Astrocyte of the cerebellum (primary cell): ENCODE measurements at regions not wholly inside any gene's neighbourhood (a gene's known extent, or its start where the extent isn't known, plus 50 kb on each side); places are given as distances from the start of the nearest gene placed in this dataset.

ENCODE experiments used
- DNase-seq: peaks from one replicate; pipeline ENCODE4 v3.0.0-alpha.2; 2011; ENCODE audit warnings: low read depth
- H3K4me3 ChIP-seq: 2 replicates; pipeline ENCODE4 v1.5.1; 2011; ENCODE audit warnings: mild to moderate bottlenecking, low read depth, low read length, moderate library complexity
- CTCF ChIP-seq: IDR thresholded peaks from 2 replicates; pipeline ENCODE4 v1.5.1; 2012; ENCODE audit warnings: low read length, low read depth, moderate library complexity, mild to moderate bottlenecking; ENCODE audit errors: missing control alignments
- in situ Hi-C: cut with HindIII; loops from 2 replicates; pipeline ENCODE4 v1.10.0; 2017; ENCODE audit warnings: low sequenced_read_pairs

DNA sequence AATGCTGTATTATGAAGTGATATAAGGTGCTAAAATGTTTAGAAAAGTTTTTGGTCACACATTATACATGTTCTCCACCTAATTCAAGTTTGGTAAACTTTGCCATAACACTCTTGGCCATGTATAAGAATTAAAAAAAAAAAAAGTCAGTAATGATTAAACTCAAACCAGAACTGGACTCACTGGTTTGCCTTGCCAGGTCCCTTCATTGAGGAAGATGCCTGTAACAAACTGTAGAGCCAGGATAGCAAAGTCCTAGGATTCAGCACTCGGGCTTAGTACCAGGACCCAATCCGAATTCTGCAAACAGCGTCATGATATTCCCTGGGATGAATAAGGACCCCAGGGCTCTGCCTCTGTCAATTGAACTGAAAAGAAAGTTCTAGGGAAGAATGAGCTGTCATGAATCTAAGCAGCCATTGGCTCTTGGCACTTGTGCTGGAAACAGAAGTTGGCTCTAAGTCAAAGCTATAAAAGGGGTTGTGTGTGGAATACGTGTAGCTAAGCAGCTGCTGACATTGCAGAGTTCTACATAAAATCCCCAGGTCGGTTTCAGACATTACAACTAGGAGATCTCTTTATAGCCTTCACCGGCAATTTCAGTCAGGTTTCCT lies 216.9 kb downstream of the C7orf25 start:
- TF ChIP-seq CTCF: no peak
- H3K4me3 ChIP-seq: no peak overlapping the region
- DNase-seq: no peak
- in situ Hi-C loops: no loop called here

DNA sequence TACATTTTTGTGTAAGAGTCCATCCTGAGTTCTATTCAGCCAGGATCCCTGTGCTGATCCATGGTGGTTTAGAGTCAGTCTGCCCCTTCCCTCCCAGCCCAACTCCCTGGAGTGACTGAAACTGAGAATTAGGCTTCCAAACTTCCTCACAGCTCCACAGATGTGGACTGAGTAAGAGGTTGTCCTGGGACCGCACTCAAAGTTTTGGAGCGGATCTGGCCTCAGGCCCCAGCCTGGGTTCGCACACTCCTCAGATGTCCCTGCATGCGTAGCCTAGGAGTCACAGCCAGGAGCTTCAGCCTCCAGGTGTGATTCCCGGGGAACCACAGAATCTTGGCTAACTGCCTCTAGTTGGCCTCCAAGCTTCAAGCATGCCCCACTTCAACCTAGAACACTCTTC lies 218.1 kb downstream of the C7orf25 start:
- no peak for TF ChIP-seq CTCF
- in situ Hi-C loops: no loop called here
- no peak for DNase-seq
- no peak overlapping the region for H3K4me3 ChIP-seq

DNA sequence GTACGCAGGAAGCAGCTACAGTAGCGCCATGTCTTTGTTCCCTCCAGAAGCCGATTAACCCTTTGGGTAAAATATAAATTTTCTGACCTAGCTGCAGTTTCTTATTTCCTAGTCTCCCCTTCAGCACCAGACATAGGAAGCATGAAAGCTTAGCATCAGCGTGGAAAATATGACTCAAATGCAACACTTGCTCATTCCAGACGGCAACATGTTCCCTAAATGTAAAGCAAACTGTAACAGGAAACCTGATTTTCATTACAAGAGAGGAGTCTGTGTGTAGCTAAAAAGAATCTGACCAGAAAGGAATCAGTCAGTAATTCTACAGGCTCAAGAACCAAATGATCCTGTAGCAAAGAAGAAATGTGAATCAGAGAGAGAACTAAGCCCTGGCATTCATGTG lies 219.2 kb downstream of the C7orf25 start:
- TF ChIP-seq CTCF: no peak
- no peak overlapping the region for H3K4me3 ChIP-seq
- in situ Hi-C loops: no loop called here
- no peak for DNase-seq

GRCh38 chr7:42690794-42691639 lies 220.9 kb downstream of the C7orf25 start:
- peak; percentile 52 for DNase-seq
- peak; percentile 71 for TF ChIP-seq CTCF
- H3K4me3 ChIP-seq: no peak overlapping the region
- in situ Hi-C loops: no loop called here

DNA sequence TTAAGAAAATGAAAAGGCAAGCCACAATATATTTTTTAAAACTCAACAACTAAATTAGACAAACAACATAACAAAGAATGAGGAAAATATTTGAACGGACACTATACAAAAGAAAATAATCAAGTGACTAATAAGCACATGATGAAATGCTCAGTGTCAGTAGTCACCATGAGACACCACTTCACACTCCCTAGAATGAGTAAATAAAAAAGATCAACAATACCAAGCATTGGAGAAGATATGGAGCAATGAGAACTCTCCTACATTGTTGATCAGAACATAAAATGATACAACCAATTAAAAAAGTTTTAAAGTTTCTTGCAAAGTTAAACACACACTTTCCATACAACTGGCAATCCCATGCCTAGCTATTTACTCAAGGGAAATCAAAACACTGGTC lies 222.2 kb downstream of the C7orf25 start:
- in situ Hi-C loops: loop anchor here (10.0 kb wide), 1 partner anchor 715 kb away; no protein-coding TSS in a partner anchor
- no peak overlapping the region for H3K4me3 ChIP-seq
- TF ChIP-seq CTCF: no peak
- no peak for DNase-seq

GRCh38 chr7:42688056-42688371 lies 223.9 kb downstream of the C7orf25 start:
- in situ Hi-C loops: loop anchor here (10.0 kb wide), 1 partner anchor 713 kb away; no protein-coding TSS in a partner anchor
- no peak overlapping the region for H3K4me3 ChIP-seq
- no peak for TF ChIP-seq CTCF
- no peak for DNase-seq
